8988T (cell line): ENCODE measurements at regions not wholly inside any gene's neighbourhood (a gene's known extent, or its start where the extent isn't known, plus 50 kb on each side); places are given as distances from the start of the nearest gene placed in this dataset.

Experiments used
- DNase-seq: peaks from one replicate; pipeline ENCODE4 v3.0.0; 2011

- DNase-seq, result no peak
These were observed 63.6 kb upstream of the ZBTB40 start for GRCh38 chr1:22387919-22388580.

- DNase-seq, result no peak
These were observed 62.8 kb upstream of the ZBTB40 start for GRCh38 chr1:22388671-22389450.

- DNase-seq, result no peak
These were observed 58.1 kb upstream of the ZBTB40 start for GRCh38 chr1:22393587-22393986.

- DNase-seq, result no peak
These were observed 52.8 kb upstream of the ZBTB40 start for GRCh38 chr1:22398656-22399420.

GRCh38 chr1:22399421-22400091 lies 52.1 kb upstream of the ZBTB40 start:
- DNase-seq, result no peak
